Transverse colon (tissue), 4 donors: ENCODE measurements at regions not wholly inside any gene's neighbourhood (a gene's known extent, or its start where the extent isn't known, plus 50 kb on each side); places are given as distances from the start of the nearest gene placed in this dataset.

Source experiments
- DNase-seq: peaks from one replicate; pipeline ENCODE4 v3.0.0-alpha.2; 2019
- H3K27ac ChIP-seq, 4 donors: fragments of 200-600 bp; sonication (generic); 2 replicates each; pipeline ENCODE4 v1.5.1; 2016 to 2018; ENCODE audit warnings: inconsistent platforms in 4 of 4
- H3K27me3 ChIP-seq: fragments of 200-600 bp; sonication (generic); 2 replicates; pipeline ENCODE4 v1.5.1; 2017; ENCODE audit warnings: inconsistent platforms
- H3K36me3 ChIP-seq, 4 donors: fragments of 200-600 bp; sonication (generic); 2 replicates each; pipeline ENCODE4 v1.5.1; 2017 to 2019; ENCODE audit warnings: inconsistent platforms in 4 of 4
- H3K4me1 ChIP-seq, 4 donors: fragments of 200-600 bp; sonication (generic); 2 replicates each; pipeline ENCODE4 v1.5.1; 2017 to 2020; ENCODE audit warnings: inconsistent platforms in 4 of 4
- H3K4me3 ChIP-seq, 4 donors: fragments of 200-600 bp; sonication (generic); 1 replicate in 1 of 4; 2 replicates in 3 of 4; pipeline versions ENCODE4 v1.5.1 to v1.6.1; 2017 to 2019; ENCODE audit warnings: inconsistent platforms in 4 of 4
- H3K9me3 ChIP-seq, 2 donors: fragments of 200-600 bp; sonication (generic); 2 replicates each; pipeline ENCODE4 v1.5.1; 2017 to 2019; ENCODE audit warnings: inconsistent platforms in 2 of 2
- EP300 ChIP-seq: sonication (generic); formaldehyde crosslinking; IDR thresholded peaks from one replicate; pipeline ENCODE4 v1.6.1; 2017; ENCODE audit warnings: antibody characterized with exemption, low read depth
- POLR2A ChIP-seq: fragments of 450-650 bp; IDR thresholded peaks from one replicate; pipeline ENCODE4 v1.6.1; 2016; ENCODE audit warnings: antibody characterized with exemption, mild to moderate bottlenecking, moderate library complexity
- POLR2AphosphoS5 ChIP-seq, 3 donors: sonication (generic); formaldehyde crosslinking; IDR thresholded peaks; one replicate each; pipeline ENCODE4 v1.6.1; 2016; ENCODE audit warnings: antibody characterized with exemption in 3 of 3
- WGBS, 2 donors: methylation state at CpG; one replicate each; pipeline ENCODE4 v1.1.5; 2018; ENCODE audit warnings: low coverage in 1 of 2; 5-methylcytosine and 5-hydroxymethylcytosine counted together
- in situ Hi-C, 4 donors: fragments of 200-750 bp; cut with MboI; loops; one replicate each; pipeline versions ENCODE4 v1.15.0 to v1.15.1; 2017; ENCODE audit warnings: low sequenced_read_pairs in 3 of 4, low pct_ligation_motif_present in 1 of 4, low pct_unique_long_range_greater_than_20kb in 1 of 4
- intact Hi-C: fragments of 100-400 bp; cut with DNase I; formaldehyde crosslinking; loops from one replicate; pipeline ENCODE4 v1.15.1; 2023; ENCODE audit warnings: low total_unique reads
- TF ChIP-seq, protein P1 (sequence below), 5 experiments: fragments of 200-600 bp in 3 of 5; fragments of 450-650 bp in 2 of 5; sonication (generic) in 3 of 5; IDR thresholded peaks; 1 replicate in 2 of 5; 2 replicates in 3 of 5; pipeline ENCODE4 v1.5.1; 2016 to 2017; ENCODE audit warnings: antibody characterized with exemption in 5 of 5, inconsistent platforms in 3 of 5, mild to moderate bottlenecking in 2 of 5, moderate library complexity in 1 of 5

DNA sequence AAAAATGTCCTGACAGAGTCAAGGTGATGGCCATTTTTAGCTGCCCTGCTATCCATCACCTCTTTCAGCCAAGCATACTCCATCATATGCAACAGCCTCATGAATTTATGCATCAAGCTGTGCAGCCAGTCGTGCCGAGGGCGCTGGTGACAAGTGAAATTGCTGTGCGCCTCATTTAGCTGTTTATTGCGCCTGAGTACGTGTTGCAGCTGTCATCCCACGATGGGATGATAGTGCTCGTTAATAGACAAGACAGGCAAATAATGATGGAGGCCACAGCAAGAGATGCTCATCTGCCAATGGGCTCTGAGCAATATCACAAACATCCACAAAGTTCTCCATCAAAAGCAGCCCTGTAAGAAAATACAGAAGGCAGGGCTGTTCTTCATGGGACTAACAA is 562.3 kb upstream of the POU3F2 start:
- H3K4me3 ChIP-seq = no peak overlapping the region
- H3K27me3 ChIP-seq = no peaks in the 10 kb centered on the region
- TF ChIP-seq POLR2AphosphoS5 (IDR thresholded peaks at IDR 0.05) (no peak), POLR2A (no peak), EP300 (no peak)
- TF ChIP-seq, protein P1, sequence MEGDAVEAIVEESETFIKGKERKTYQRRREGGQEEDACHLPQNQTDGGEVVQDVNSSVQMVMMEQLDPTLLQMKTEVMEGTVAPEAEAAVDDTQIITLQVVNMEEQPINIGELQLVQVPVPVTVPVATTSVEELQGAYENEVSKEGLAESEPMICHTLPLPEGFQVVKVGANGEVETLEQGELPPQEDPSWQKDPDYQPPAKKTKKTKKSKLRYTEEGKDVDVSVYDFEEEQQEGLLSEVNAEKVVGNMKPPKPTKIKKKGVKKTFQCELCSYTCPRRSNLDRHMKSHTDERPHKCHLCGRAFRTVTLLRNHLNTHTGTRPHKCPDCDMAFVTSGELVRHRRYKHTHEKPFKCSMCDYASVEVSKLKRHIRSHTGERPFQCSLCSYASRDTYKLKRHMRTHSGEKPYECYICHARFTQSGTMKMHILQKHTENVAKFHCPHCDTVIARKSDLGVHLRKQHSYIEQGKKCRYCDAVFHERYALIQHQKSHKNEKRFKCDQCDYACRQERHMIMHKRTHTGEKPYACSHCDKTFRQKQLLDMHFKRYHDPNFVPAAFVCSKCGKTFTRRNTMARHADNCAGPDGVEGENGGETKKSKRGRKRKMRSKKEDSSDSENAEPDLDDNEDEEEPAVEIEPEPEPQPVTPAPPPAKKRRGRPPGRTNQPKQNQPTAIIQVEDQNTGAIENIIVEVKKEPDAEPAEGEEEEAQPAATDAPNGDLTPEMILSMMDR (IDR thresholded peaks at IDR 0.05) = no peak
- H3K9me3 ChIP-seq = no peaks in the 10 kb centered on the region
- in situ Hi-C loops (no loop called here), intact Hi-C loops (no loop called here)
- no peaks in the 10 kb centered on the region for H3K4me1 ChIP-seq
- WGBS, 2 donors = 75% methylated on average over 8 of the region's 8 CpGs; no CpG with 5 or more reads in 1 of the 2 donors
- no peak overlapping the region for H3K27ac ChIP-seq
- H3K36me3 ChIP-seq = no peaks in the 10 kb centered on the region
- no peak for DNase-seq

DNA sequence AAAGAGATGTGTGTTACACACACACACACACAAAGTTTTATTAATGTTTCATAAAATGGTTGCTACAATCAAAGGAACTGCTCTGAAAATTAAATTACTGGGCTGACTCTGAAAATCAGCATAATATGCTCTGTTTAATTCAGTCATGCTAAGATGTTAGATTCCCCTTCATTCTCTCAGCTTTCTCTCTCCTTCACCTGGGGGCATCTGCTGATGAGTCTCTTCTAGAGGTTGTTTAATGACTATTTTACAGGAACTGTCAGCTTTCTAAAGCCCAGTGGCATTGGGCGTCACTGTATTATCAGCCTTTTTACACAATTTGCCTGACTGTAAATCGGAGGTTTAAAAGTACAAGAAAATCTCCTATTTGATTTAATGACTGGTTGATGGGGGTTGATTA is 559.7 kb upstream of the POU3F2 start:
- in situ Hi-C loops = no loop called here
- H3K27me3 ChIP-seq = no peaks in the 10 kb centered on the region
- H3K36me3 ChIP-seq = no peaks in the 10 kb centered on the region
- H3K4me1 ChIP-seq = no peaks in the 10 kb centered on the region
- no peak overlapping the region for H3K27ac ChIP-seq
- no peak for DNase-seq
- H3K9me3 ChIP-seq = no peaks in the 10 kb centered on the region
- TF ChIP-seq POLR2AphosphoS5 (IDR thresholded peaks at IDR 0.05) (no peak), EP300 (no peak), POLR2A (no peak)
- TF ChIP-seq, protein P1 (IDR thresholded peaks at IDR 0.05) = no peak
- intact Hi-C loops = no loop called here
- no peak overlapping the region for H3K4me3 ChIP-seq
- WGBS, 2 donors = 30 to 63% methylated on average over 2 of the region's 2 CpGs

- intact Hi-C loops (no loop called here), in situ Hi-C loops (no loop called here)
- DNase-seq = no peak
- Histone ChIP-seq H3K27ac (no peak overlapping the region), H3K4me1 (no peaks in the 10 kb centered on the region), H3K36me3 (no peaks in the 10 kb centered on the region), H3K4me3 (no peak overlapping the region), H3K9me3 (no peaks in the 10 kb centered on the region), H3K27me3 (no peaks in the 10 kb centered on the region)
- TF ChIP-seq POLR2AphosphoS5 (IDR thresholded peaks at IDR 0.05) (no peak), EP300 (no peak), POLR2A (no peak)
- TF ChIP-seq, protein P1 (IDR thresholded peaks at IDR 0.05) = no peak
Observed at GRCh38 chr6:98280492-98280891, 553.9 kb upstream of the POU3F2 start.

DNA sequence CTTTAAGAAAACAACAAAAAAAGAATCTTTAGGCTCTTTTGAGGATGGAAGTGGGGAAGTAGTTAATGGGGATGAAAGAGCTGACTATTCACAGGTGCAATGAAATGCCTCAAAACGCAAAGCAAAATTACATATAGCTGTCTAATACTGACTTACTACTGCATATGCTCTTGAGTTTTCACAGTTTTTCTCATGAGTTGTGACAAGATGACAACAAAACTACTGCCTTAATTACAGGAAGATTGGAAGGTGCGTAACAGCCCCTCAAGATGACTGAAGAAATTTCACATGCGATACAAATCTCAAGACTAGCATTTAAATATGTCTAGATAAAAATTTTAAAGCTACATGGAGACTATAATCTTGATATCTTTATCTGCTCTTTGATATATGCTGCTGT is 547.8 kb upstream of the POU3F2 start:
- no peak for DNase-seq
- WGBS, 2 donors = 87 to 91% methylated on average over 3 of the region's 3 CpGs
- TF ChIP-seq, protein P1 (IDR thresholded peaks at IDR 0.05) = no peak
- Histone ChIP-seq H3K9me3 (no peaks in the 10 kb centered on the region), H3K4me3 (no peak overlapping the region), H3K27ac (no peak overlapping the region), H3K36me3 (no peaks in the 10 kb centered on the region), H3K27me3 (no peaks in the 10 kb centered on the region), H3K4me1 (no peaks in the 10 kb centered on the region)
- in situ Hi-C loops = no loop called here
- intact Hi-C loops = no loop called here
